ENCODE measurements at regions not wholly inside any gene's neighbourhood (a gene's known extent, or its start where the extent isn't known, plus 50 kb on each side); places are given as distances from the start of the nearest gene placed in this dataset.

GRCh38 chr1:75986478-75986877 is 54.3 kb upstream of the ASB17 start:
- Histone ChIP-seq H2AFZ (ENCODE audit: insufficient read depth, low read depth, low read length, poor library complexity, severe bottlenecking) (no peak overlapping the region), H3K4me1 (ENCODE audit: control insufficient read depth in 1 of 2, insufficient read depth in 2 of 2, low read length in 2 of 2) (no peaks in the 10 kb centered on the region), H3K9ac (ENCODE audit: insufficient read depth, low read length, poor library complexity, severe bottlenecking) (no peak overlapping the region), H4K20me1 (ENCODE audit: insufficient read depth, low read length) (no peaks in the 10 kb centered on the region), H3K4me2 (replicated peaks; ENCODE audit: extremely low read depth, low read length, poor library complexity, severe bottlenecking) (no peak overlapping the region), H3K79me2 (ENCODE audit: insufficient read depth, low read length) (no peaks in the 10 kb centered on the region), H3K27me3 (ENCODE audit: control insufficient read depth in 2 of 2, insufficient read depth in 2 of 2, low read length in 2 of 2) (no peaks in the 10 kb centered on the region), H3K4me3 (replicated peaks in 1 of 3; ENCODE audit: low read depth in 2 of 3, low read length in 3 of 3) (no peak overlapping the region), H3K9me3 (replicated peaks in 1 of 2; ENCODE audit: control insufficient read depth in 1 of 2, insufficient read depth in 1 of 2, low read length in 2 of 2) (peaks cover 0 to 6% of the 10 kb centered on the region in 2 donors), H3K27ac (ENCODE audit: low read depth in 1 of 2, low read length in 2 of 2) (no peak overlapping the region), H3K36me3 (replicated peaks in 1 of 2; ENCODE audit: control insufficient read depth in 1 of 2, insufficient read depth in 2 of 2, low read length in 2 of 2) (no peaks in the 10 kb centered on the region)
- no peak overlapping the region for H3K4me3 Mint-ChIP-seq
- intact Hi-C loops (cut with micrococcal nuclease): no loop called here
- no peaks in the 10 kb centered on the region for H3K36me3 Mint-ChIP-seq
- no peak overlapping the region for H3K27ac Mint-ChIP-seq
- TF ChIP-seq, protein P1, sequence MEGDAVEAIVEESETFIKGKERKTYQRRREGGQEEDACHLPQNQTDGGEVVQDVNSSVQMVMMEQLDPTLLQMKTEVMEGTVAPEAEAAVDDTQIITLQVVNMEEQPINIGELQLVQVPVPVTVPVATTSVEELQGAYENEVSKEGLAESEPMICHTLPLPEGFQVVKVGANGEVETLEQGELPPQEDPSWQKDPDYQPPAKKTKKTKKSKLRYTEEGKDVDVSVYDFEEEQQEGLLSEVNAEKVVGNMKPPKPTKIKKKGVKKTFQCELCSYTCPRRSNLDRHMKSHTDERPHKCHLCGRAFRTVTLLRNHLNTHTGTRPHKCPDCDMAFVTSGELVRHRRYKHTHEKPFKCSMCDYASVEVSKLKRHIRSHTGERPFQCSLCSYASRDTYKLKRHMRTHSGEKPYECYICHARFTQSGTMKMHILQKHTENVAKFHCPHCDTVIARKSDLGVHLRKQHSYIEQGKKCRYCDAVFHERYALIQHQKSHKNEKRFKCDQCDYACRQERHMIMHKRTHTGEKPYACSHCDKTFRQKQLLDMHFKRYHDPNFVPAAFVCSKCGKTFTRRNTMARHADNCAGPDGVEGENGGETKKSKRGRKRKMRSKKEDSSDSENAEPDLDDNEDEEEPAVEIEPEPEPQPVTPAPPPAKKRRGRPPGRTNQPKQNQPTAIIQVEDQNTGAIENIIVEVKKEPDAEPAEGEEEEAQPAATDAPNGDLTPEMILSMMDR (IDR thresholded peaks at IDR 0.05): no peak
- H3K27me3 Mint-ChIP-seq (ENCODE audit: low read depth in 3 of 3): peaks cover 0 to 3% (median 0%) of the 10 kb centered on the region in 3 donors
- peaks cover 0 to 12% (median 6%) of the 10 kb centered on the region in 7 donors for H3K9me3 Mint-ChIP-seq
- no peak for DNase-seq
- no peaks in the 10 kb centered on the region for H3K4me1 Mint-ChIP-seq

- Histone ChIP-seq H4K20me1 (ENCODE audit: insufficient read depth, low read length) (no peaks in the 10 kb centered on the region), H3K4me3 (replicated peaks in 1 of 3; ENCODE audit: low read depth in 2 of 3, low read length in 3 of 3) (no peak overlapping the region), H3K27ac (ENCODE audit: low read depth in 1 of 2, low read length in 2 of 2) (no peak overlapping the region), H3K79me2 (ENCODE audit: insufficient read depth, low read length) (no peaks in the 10 kb centered on the region), H2AFZ (ENCODE audit: insufficient read depth, low read depth, low read length, poor library complexity, severe bottlenecking) (no peak overlapping the region), H3K9me3 (replicated peaks in 1 of 2; ENCODE audit: control insufficient read depth in 1 of 2, insufficient read depth in 1 of 2, low read length in 2 of 2) (peaks cover 0 to 3% of the 10 kb centered on the region in 2 donors), H3K4me1 (ENCODE audit: control insufficient read depth in 1 of 2, insufficient read depth in 2 of 2, low read length in 2 of 2) (no peaks in the 10 kb centered on the region), H3K36me3 (replicated peaks in 1 of 2; ENCODE audit: control insufficient read depth in 1 of 2, insufficient read depth in 2 of 2, low read length in 2 of 2) (no peaks in the 10 kb centered on the region), H3K27me3 (ENCODE audit: control insufficient read depth in 2 of 2, insufficient read depth in 2 of 2, low read length in 2 of 2) (no peaks in the 10 kb centered on the region), H3K9ac (ENCODE audit: insufficient read depth, low read length, poor library complexity, severe bottlenecking) (no peak overlapping the region), H3K4me2 (replicated peaks; ENCODE audit: extremely low read depth, low read length, poor library complexity, severe bottlenecking) (no peak overlapping the region)
- WGBS (ENCODE audit: insufficient coverage): 100% methylated on average over 2 of the region's 3 CpGs
- DNase-seq: no peak
- H3K27me3 Mint-ChIP-seq (ENCODE audit: low read depth in 3 of 3): peaks cover 0 to 3% (median 0%) of the 10 kb centered on the region in 3 donors
- no peaks in the 10 kb centered on the region for H3K4me1 Mint-ChIP-seq
- no peaks in the 10 kb centered on the region for H3K36me3 Mint-ChIP-seq
- intact Hi-C loops (cut with micrococcal nuclease): no loop called here
- TF ChIP-seq, protein P1 (IDR thresholded peaks at IDR 0.05): no peak
- peaks cover 0 to 6% (median 1%) of the 10 kb centered on the region in 7 donors for H3K9me3 Mint-ChIP-seq
- H3K4me3 Mint-ChIP-seq: no peak overlapping the region
- no peak overlapping the region for H3K27ac Mint-ChIP-seq
Measured at GRCh38 chr1:75989121-75989520, 56.9 kb upstream of the ASB17 start.

Data from CD14-positive monocyte (primary cell).